GM12878 (cell line): ENCODE measurements at regions not wholly inside any gene's neighbourhood (a gene's known extent, or its start where the extent isn't known, plus 50 kb on each side); places are given as distances from the start of the nearest gene placed in this dataset.

Experiments
- ATAC-seq: fragments of 200-7000 bp; cut with Tn5 transposase; 3 replicates; pipeline ENCODE4 v1.9.1; 2020; ENCODE audit warnings: mild to moderate bottlenecking, moderate library complexity
- BruUV-seq: library from RNA; stranded (reverse); fragments of 400-500 nt; replicated peaks from 2 replicates; lab custom pipeline; 2021; lab: Mats Ljungman, UMichigan
- CTCF ChIA-PET: fragments of 300-600 bp; sonication (Branson Sonifier 250); formaldehyde crosslinking; extraction: SDS; loops from one replicate; lab custom pipeline; 2021; ENCODE audit warnings: inconsistent platforms; lab: Yijun Ruan, JAX
- POLR2A ChIA-PET: fragments of 350-600 bp; formaldehyde crosslinking; extraction: SDS; loops from one replicate; lab custom pipeline; 2021; ENCODE audit warnings: inconsistent platforms; lab: Charles Lee
- RAD21 ChIA-PET: fragments of 300-600 bp; sonication (Branson Sonifier 250); formaldehyde crosslinking; loops from one replicate; lab custom pipeline; 2023; ENCODE audit warnings: antibody characterized with exemption; ENCODE audit not compliant: unreplicated experiment; lab: Charles Lee
- SMC1A ChIA-PET: fragments of 300-600 bp; sonication (Branson Sonifier 250); formaldehyde crosslinking; loops from one replicate; lab custom pipeline; 2023; ENCODE audit not compliant: unreplicated experiment, uncharacterized antibody; lab: Charles Lee
- DNase-seq: peaks from one replicate; pipeline ENCODE4 v3.0.0-alpha.2; 2011; ENCODE audit warnings: low read depth, low spot score
- FAIRE-seq: peaks from 3 replicates; lab custom pipeline; 2011; peaks lifted over from hg19 to GRCh38; lab: Jason Lieb, UNC
- H2AFZ ChIP-seq: 2 replicates; pipeline ENCODE4 v1.6.0; 2011; ENCODE audit warnings: low read depth, low read length, control low read depth; ENCODE audit not compliant: control insufficient read depth
- H3K27ac ChIP-seq: 2 replicates; pipeline ENCODE4 v1.5.1; 2011; ENCODE audit warnings: control low read depth; ENCODE audit not compliant: control insufficient read depth, insufficient read depth
- H3K27me3 ChIP-seq, 2 experiments: replicated peaks in 1 of 2; 2 replicates each; pipeline versions ENCODE4 v1.6.0 to v1.6.1; 2011; ENCODE audit warnings: low read length in 1 of 2; ENCODE audit not compliant: control insufficient read depth in 2 of 2, insufficient read depth in 2 of 2
- H3K36me3 ChIP-seq, 2 experiments: 2 replicates each; pipeline ENCODE4 v1.5.1; 2011; ENCODE audit warnings: low read length in 1 of 2; ENCODE audit not compliant: control insufficient read depth in 2 of 2, insufficient read depth in 2 of 2
- H3K4me1 ChIP-seq: 2 replicates; pipeline ENCODE4 v1.6.1; 2011; ENCODE audit warnings: mild to moderate bottlenecking, low read length, moderate library complexity, mixed read lengths; ENCODE audit not compliant: control insufficient read depth, insufficient read depth
- H3K4me2 ChIP-seq: 2 replicates; pipeline ENCODE4 v1.6.0; 2011; ENCODE audit warnings: control low read depth; ENCODE audit not compliant: control insufficient read depth, insufficient read depth
- H3K4me3 ChIP-seq: fragments of 200-600 bp; sonication (generic); 2 replicates; pipeline ENCODE4 v1.5.1; 2016
- H3K79me2 ChIP-seq: 2 replicates; pipeline ENCODE4 v1.6.0; 2011; ENCODE audit warnings: low read length; ENCODE audit not compliant: control insufficient read depth, insufficient read depth
- H3K9ac ChIP-seq: 2 replicates; pipeline ENCODE4 v1.8.0; 2011; ENCODE audit warnings: low read length, control low read depth, mixed read lengths; ENCODE audit not compliant: control insufficient read depth, insufficient read depth
- H3K9me3 ChIP-seq: replicated peaks from 3 replicates; pipeline ENCODE4 v1.5.1; 2011; ENCODE audit warnings: mild to moderate bottlenecking, low read length; ENCODE audit not compliant: control insufficient read depth, insufficient read depth
- H4K20me1 ChIP-seq: 2 replicates; pipeline ENCODE4 v1.6.0; 2011; ENCODE audit not compliant: control insufficient read depth, insufficient read depth
- ATF2 ChIP-seq: IDR thresholded peaks from 2 replicates; pipeline ENCODE4 v1.6.1; 2012; ENCODE audit warnings: low read length, inconsistent platforms
- BRCA1 ChIP-seq: IDR thresholded peaks from 2 replicates; pipeline ENCODE4 v1.6.1; 2011; ENCODE audit warnings: low read depth, low read length, improper control_type of control experiment
- CHD1 ChIP-seq: IDR thresholded peaks from 2 replicates; pipeline ENCODE4 v1.6.1; 2012; ENCODE audit warnings: low read depth, low read length, improper control_type of control experiment
- CHD2 ChIP-seq: IDR thresholded peaks from 2 replicates; pipeline ENCODE4 v1.6.1; 2011; ENCODE audit warnings: low read depth, low read length, improper control_type of control experiment, borderline replicate concordance
- CTCF ChIP-seq, 3 experiments: IDR thresholded peaks in 2 of 3; conservative IDR thresholded peaks in 1 of 3; 2 replicates each; pipeline ENCODE4 v1.5.1; 2011; ENCODE audit warnings: low read depth in 3 of 3, low read length in 3 of 3, mild to moderate bottlenecking in 3 of 3, control low read depth in 2 of 3, moderate library complexity in 2 of 3, inconsistent platforms in 1 of 3, mixed read lengths in 1 of 3; ENCODE audit not compliant: control insufficient read depth in 2 of 3, insufficient read depth in 1 of 3; ENCODE audit errors: extremely low read depth in 1 of 3
- JUNB ChIP-seq: IDR thresholded peaks from 2 replicates; pipeline ENCODE4 v1.6.1; 2016; ENCODE audit warnings: antibody characterized with exemption, mild to moderate bottlenecking
- JUND ChIP-seq: IDR thresholded peaks from 2 replicates; pipeline ENCODE4 v1.6.1; 2012; ENCODE audit warnings: low read depth, mild to moderate bottlenecking, low read length, improper control_type of control experiment, moderate library complexity
- KAT2A ChIP-seq: conservative IDR thresholded peaks from 2 replicates; pipeline ENCODE4 v1.6.1; 2011; ENCODE audit warnings: low read depth, low read length; ENCODE audit not compliant: control insufficient read depth
- KLF5 ChIP-seq: fragments of 450-650 bp; IDR thresholded peaks from 2 replicates; pipeline ENCODE4 v1.6.1; 2014; ENCODE audit warnings: mild to moderate bottlenecking; ENCODE audit not compliant: partially characterized antibody
- MYB ChIP-seq: fragments of 150-350 bp; IDR thresholded peaks from 2 replicates; pipeline ENCODE4 v1.6.1; 2014; ENCODE audit warnings: mild to moderate bottlenecking, low read depth, low read length, borderline replicate concordance
- NFIC ChIP-seq: IDR thresholded peaks from 2 replicates; pipeline ENCODE4 v1.6.1; 2012; ENCODE audit warnings: low read depth, mild to moderate bottlenecking, inconsistent platforms, low read length, moderate library complexity
- POLR2AphosphoS5 ChIP-seq: IDR thresholded peaks from 2 replicates; pipeline ENCODE4 v1.6.1; 2011; ENCODE audit warnings: mild to moderate bottlenecking, low read length, inconsistent platforms
- POU2F2 ChIP-seq: IDR thresholded peaks from 3 replicates; pipeline ENCODE4 v1.6.1; 2011; ENCODE audit warnings: low read depth, mild to moderate bottlenecking, low read length, borderline replicate concordance
- SMARCA5 ChIP-seq: fragments of 450-650 bp; IDR thresholded peaks from 2 replicates; pipeline ENCODE4 v1.6.1; 2017; ENCODE audit warnings: mild to moderate bottlenecking
- SREBF2 ChIP-seq: IDR thresholded peaks from 2 replicates; pipeline ENCODE4 v1.6.1; 2012; ENCODE audit warnings: mild to moderate bottlenecking, low read length
- SRF ChIP-seq, 2 experiments: IDR thresholded peaks; 2 replicates each; pipeline ENCODE4 v1.6.1; 2011; ENCODE audit warnings: low read depth in 2 of 2, low read length in 2 of 2, mild to moderate bottlenecking in 1 of 2, moderate library complexity in 1 of 2
- SUPT20H ChIP-seq: IDR thresholded peaks from 2 replicates; pipeline ENCODE4 v1.6.1; 2011; ENCODE audit warnings: low read depth, mild to moderate bottlenecking, low read length, moderate library complexity, borderline replicate concordance; ENCODE audit not compliant: control insufficient read depth
- WRNIP1 ChIP-seq: IDR thresholded peaks from 2 replicates; pipeline ENCODE4 v1.6.1; 2011; ENCODE audit warnings: low read depth, low read length, improper control_type of control experiment, borderline replicate concordance
- ZNF622 ChIP-seq: fragments of 450-650 bp; IDR thresholded peaks from 2 replicates; pipeline ENCODE4 v1.6.1; 2017; ENCODE audit warnings: mild to moderate bottlenecking, inconsistent platforms
- WGBS: methylation state at CpG from one replicate; pipeline ENCODE4 v1.1.6; 2016; ENCODE audit warnings: low lambda C conversion rate; ENCODE audit not compliant: insufficient replicate concordance, insufficient coverage; ENCODE audit errors: missing lambda C conversion rate; 5-methylcytosine and 5-hydroxymethylcytosine counted together
- in situ Hi-C: fragments of 300-500 bp; cut with MboI; formaldehyde crosslinking; loops from 9 replicates; pipeline ENCODE4 v1.14.3; 2018; ENCODE audit warnings: mixed read lengths
- intact Hi-C: fragments of 100-400 bp; cut with micrococcal nuclease; formaldehyde crosslinking; loops from one replicate; pipeline ENCODE4 v1.14.2; 2022; ENCODE audit not compliant: unreplicated experiment

- FAIRE-seq (no peak), ATAC-seq (no peak), DNase-seq (no peak)
- ChIA-PET CTCF (interaction anchor here (0.7 to 1.5 kb wide), 2 partner anchors 11 to 21 kb away, joined by 3 to 4 read pairs; no protein-coding TSS in a partner anchor), SMC1A (no interaction called here), POLR2A (no interaction called here), RAD21 (no interaction called here)
- Histone ChIP-seq H3K9me3 (no peaks in the 10 kb centered on the region), H3K36me3 (no peaks in the 10 kb centered on the region), H3K27ac (no peak overlapping the region), H3K4me3 (no peak overlapping the region), H3K9ac (no peak overlapping the region), H3K27me3 (no peaks in the 10 kb centered on the region), H4K20me1 (no peaks in the 10 kb centered on the region), H3K4me1 (no peaks in the 10 kb centered on the region), H2AFZ (no peak overlapping the region), H3K79me2 (no peaks in the 10 kb centered on the region), H3K4me2 (no peak overlapping the region)
- in situ Hi-C loops = no loop called here
- TF ChIP-seq CTCF (IDR thresholded peaks at IDR 0.05 in 2 of 3, conservative IDR thresholded peaks at IDR 0.05 in 1 of 3; ENCODE audit: control insufficient read depth in 2 of 3, extremely low read depth in 1 of 3, insufficient read depth in 1 of 3, low read depth in 3 of 3, low read length in 3 of 3) (no peak), ATF2 (no peak), JUND (no peak), SREBF2 (no peak), POLR2AphosphoS5 (no peak), KAT2A (no peak), SUPT20H (no peak), KLF5 (no peak), CHD1 (no peak), CHD2 (no peak), SRF (IDR thresholded peaks at IDR 0.05; ENCODE audit: low read depth in 2 of 2, low read length in 2 of 2) (no peak), WRNIP1 (no peak), MYB (no peak), BRCA1 (no peak), ZNF622 (no peak), JUNB (no peak), POU2F2 (no peak), SMARCA5 (no peak), NFIC (no peak)
- intact Hi-C loops = no loop called here
- WGBS = 66% methylated on average over 2 of the region's 2 CpGs
- BruUV-seq = no TSS peak
These were observed 92.1 kb upstream of the SOD3 start for GRCh38 chr4:24703298-24703697.
